ENCODE measurements at regions not wholly inside any gene's neighbourhood (a gene's known extent, or its start where the extent isn't known, plus 50 kb on each side); places are given as distances from the start of the nearest gene placed in this dataset.

- Histone ChIP-seq H3K4me1 (ENCODE audit: control insufficient read depth, extremely low read depth, insufficient read depth, low read length) (no peaks in the 10 kb centered on the region), H3K79me2 (ENCODE audit: control insufficient read depth, insufficient read depth, low read length) (no peaks in the 10 kb centered on the region), H3K9me1 (replicated peaks; ENCODE audit: control insufficient read depth, extremely low read depth, insufficient read depth, low read length) (no peaks in the 10 kb centered on the region), H4K20me1 (replicated peaks; ENCODE audit: control insufficient read depth, extremely low read depth, insufficient read depth, low read length) (no peaks in the 10 kb centered on the region), H3K9ac (replicated peaks; ENCODE audit: extremely low read depth, insufficient read depth, low read length) (no peak overlapping the region), H3K36me3 (ENCODE audit: control insufficient read depth in 2 of 2, extremely low read depth in 1 of 2, insufficient read depth in 2 of 2, low read length in 2 of 2) (no peaks in the 10 kb centered on the region), H3K27ac (ENCODE audit: insufficient read depth, low read depth, low read length) (no peak overlapping the region), H3K27me3 (ENCODE audit: control insufficient read depth in 2 of 2, insufficient read depth in 2 of 2, low read length in 2 of 2) (peaks cover 7 to 19% of the 10 kb centered on the region in 2 experiments), H3K9me3 (replicated peaks; ENCODE audit: control insufficient read depth, insufficient read depth, low read length) (no peaks in the 10 kb centered on the region), H3K4me2 (ENCODE audit: insufficient read depth, low read length) (no peak overlapping the region), H3K4me3 (replicated peaks in 1 of 3; ENCODE audit: insufficient read depth in 1 of 3, low read depth in 1 of 3, low read length in 3 of 3) (no peak overlapping the region), H2AFZ (ENCODE audit: low read depth, low read length) (no peak overlapping the region)
- POLR2A ChIA-PET: no interaction called here
- no TSS peak for BruUV-seq (replicated peaks)
- dilution Hi-C loops (cut with MboI; ENCODE audit: extremely low pct_ligation_motif_present, low sequenced_read_pairs) (no loop called here), intact Hi-C loops (cut with micrococcal nuclease) (no loop called here)
- CTCF ChIA-PET: interaction anchor here (1.6 kb wide), 1 partner anchor 38 kb away, joined by 3 read pairs; no protein-coding TSS in a partner anchor
- TF ChIP-seq MAX (IDR thresholded peaks at IDR 0.05; ENCODE audit: insufficient read depth, insufficient read length): no peak
- TF ChIP-seq MYC (IDR thresholded peaks at IDR 0.05; ENCODE audit: low read depth, low read length): no peak
- no peak for TF ChIP-seq POLR2AphosphoS5 (IDR thresholded peaks at IDR 0.05; ENCODE audit: insufficient read depth, low read depth, low read length)
- no peak for TF ChIP-seq FOS (IDR thresholded peaks at IDR 0.05; ENCODE audit: borderline replicate concordance, insufficient read depth, low read length)
- no peak for TF ChIP-seq JUN (IDR thresholded peaks at IDR 0.05; ENCODE audit: borderline replicate concordance, insufficient read depth, insufficient read length, low read depth)
- no peak for TF ChIP-seq CTCF (IDR thresholded peaks at IDR 0.05; ENCODE audit: extremely low read depth in 1 of 2, insufficient read depth in 1 of 2, low read depth in 1 of 2, low read length in 2 of 2)
- TF ChIP-seq GATA2 (IDR thresholded peaks at IDR 0.05; ENCODE audit: insufficient read depth, insufficient read length, low read depth, low read length): no peak
- no peak for TF ChIP-seq POLR2A (IDR thresholded peaks at IDR 0.05; ENCODE audit: low read depth, low read length)
- no peak for TF ChIP-seq EZH2 (IDR thresholded peaks at IDR 0.05; ENCODE audit: borderline replicate concordance, low read depth, low read length, severe bottlenecking)
- no peak for DNase-seq (ENCODE audit: low read depth, low spot score)
- no peak for FAIRE-seq
Measured at GRCh38 chr5:74019923-74020322, 393.9 kb downstream of the ARHGEF28 start.

All from endothelial cell of umbilical vein (primary cell).